OCI-LY7 (cell line): ENCODE measurements at regions not wholly inside any gene's neighbourhood (a gene's known extent, or its start where the extent isn't known, plus 50 kb on each side); places are given as distances from the start of the nearest gene placed in this dataset.

ENCODE experiments used
- EZH2phosphoT487 ChIP-seq: fragments of 200-600 bp; sonication (generic); IDR thresholded peaks from 2 replicates; pipeline ENCODE4 v1.6.1; 2018; ENCODE audit warnings: low read depth, borderline replicate concordance, mild to moderate bottlenecking, mixed run types, antibody characterized with exemption, low read length, moderate library complexity, mixed read lengths
- TF ChIP-seq, protein P1 (sequence below): fragments of 200-600 bp; sonication (generic); conservative IDR thresholded peaks from 2 replicates; pipeline ENCODE4 v1.5.1; 2014; ENCODE audit warnings: mild to moderate bottlenecking, antibody characterized with exemption, low read length, moderate library complexity, mixed read lengths

DNA sequence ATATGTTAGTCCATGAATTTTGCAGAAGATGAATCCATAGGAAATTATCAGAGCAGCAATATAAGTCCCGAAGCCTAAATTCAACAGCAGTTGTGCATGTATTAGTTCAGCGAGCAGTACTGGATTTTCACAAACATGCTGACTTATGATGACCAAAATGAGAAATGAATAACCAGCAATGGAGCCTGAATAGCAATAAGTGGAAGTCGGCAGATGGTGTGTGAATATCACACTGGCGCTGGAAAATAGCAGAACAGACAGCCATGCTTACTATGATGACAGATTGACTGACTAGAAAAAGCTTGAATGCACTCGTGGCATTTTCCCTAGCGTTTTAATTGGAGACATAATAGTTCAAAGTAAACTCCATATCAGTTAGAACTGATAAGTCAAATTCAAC, 1114.5 kb downstream of the DSC3 start:
- TF ChIP-seq, protein P1, sequence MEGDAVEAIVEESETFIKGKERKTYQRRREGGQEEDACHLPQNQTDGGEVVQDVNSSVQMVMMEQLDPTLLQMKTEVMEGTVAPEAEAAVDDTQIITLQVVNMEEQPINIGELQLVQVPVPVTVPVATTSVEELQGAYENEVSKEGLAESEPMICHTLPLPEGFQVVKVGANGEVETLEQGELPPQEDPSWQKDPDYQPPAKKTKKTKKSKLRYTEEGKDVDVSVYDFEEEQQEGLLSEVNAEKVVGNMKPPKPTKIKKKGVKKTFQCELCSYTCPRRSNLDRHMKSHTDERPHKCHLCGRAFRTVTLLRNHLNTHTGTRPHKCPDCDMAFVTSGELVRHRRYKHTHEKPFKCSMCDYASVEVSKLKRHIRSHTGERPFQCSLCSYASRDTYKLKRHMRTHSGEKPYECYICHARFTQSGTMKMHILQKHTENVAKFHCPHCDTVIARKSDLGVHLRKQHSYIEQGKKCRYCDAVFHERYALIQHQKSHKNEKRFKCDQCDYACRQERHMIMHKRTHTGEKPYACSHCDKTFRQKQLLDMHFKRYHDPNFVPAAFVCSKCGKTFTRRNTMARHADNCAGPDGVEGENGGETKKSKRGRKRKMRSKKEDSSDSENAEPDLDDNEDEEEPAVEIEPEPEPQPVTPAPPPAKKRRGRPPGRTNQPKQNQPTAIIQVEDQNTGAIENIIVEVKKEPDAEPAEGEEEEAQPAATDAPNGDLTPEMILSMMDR, result no peak
- TF ChIP-seq EZH2phosphoT487, result no peak
